ENCODE measurements at regions not wholly inside any gene's neighbourhood (a gene's known extent, or its start where the extent isn't known, plus 50 kb on each side); places are given as distances from the start of the nearest gene placed in this dataset.

- no peak for TF ChIP-seq CTCF (IDR thresholded peaks at IDR 0.05; ENCODE audit: borderline replicate concordance, extremely low read depth, insufficient read depth)
- intact Hi-C loops (cut with DNase I): no loop called here
- DNase-seq: no peak
- no peak overlapping the region for H3K9ac ChIP-seq (ENCODE audit: low read length in 3 of 3)
- H3K4me3 ChIP-seq (ENCODE audit: low read length in 3 of 3): no peak overlapping the region
- no peaks in the 10 kb centered on the region for H3K27me3 ChIP-seq (ENCODE audit: control insufficient read depth, insufficient read depth, low read length)
- no peak overlapping the region for H3K27ac ChIP-seq (ENCODE audit: low read depth in 2 of 2, low read length in 2 of 2)
- no peak for FAIRE-seq
- H3K36me3 ChIP-seq (ENCODE audit: control insufficient read depth in 2 of 3, insufficient read depth in 3 of 3, low read length in 3 of 3): no peaks in the 10 kb centered on the region
- H3K4me1 ChIP-seq (ENCODE audit: control insufficient read depth in 2 of 3, insufficient read depth in 2 of 3, low read depth in 1 of 3, low read length in 3 of 3): no peaks in the 10 kb centered on the region
- H3K9me3 ChIP-seq (ENCODE audit: control insufficient read depth in 2 of 3, insufficient read depth in 1 of 3, low read length in 3 of 3): no peaks in the 10 kb centered on the region
Observed at GRCh38 chrX:92247076-92247475, 467.9 kb downstream of the PCDH11X start.

GRCh38 chrX:92249125-92249524 lies 469.9 kb downstream of the PCDH11X start:
- no peak overlapping the region for H3K9ac ChIP-seq (ENCODE audit: low read length in 3 of 3)
- H3K4me1 ChIP-seq (ENCODE audit: control insufficient read depth in 2 of 3, insufficient read depth in 2 of 3, low read depth in 1 of 3, low read length in 3 of 3): no peaks in the 10 kb centered on the region
- intact Hi-C loops (cut with DNase I): no loop called here
- FAIRE-seq: no peak
- no peak overlapping the region for H3K4me3 ChIP-seq (ENCODE audit: low read length in 3 of 3)
- H3K27ac ChIP-seq (ENCODE audit: low read depth in 2 of 2, low read length in 2 of 2): no peak overlapping the region
- no peaks in the 10 kb centered on the region for H3K27me3 ChIP-seq (ENCODE audit: control insufficient read depth, insufficient read depth, low read length)
- no peaks in the 10 kb centered on the region for H3K9me3 ChIP-seq (ENCODE audit: control insufficient read depth in 2 of 3, insufficient read depth in 1 of 3, low read length in 3 of 3)
- DNase-seq: no peak
- TF ChIP-seq CTCF (IDR thresholded peaks at IDR 0.05; ENCODE audit: borderline replicate concordance, extremely low read depth, insufficient read depth): no peak
- H3K36me3 ChIP-seq (ENCODE audit: control insufficient read depth in 2 of 3, insufficient read depth in 3 of 3, low read length in 3 of 3): no peaks in the 10 kb centered on the region

- Histone ChIP-seq H3K9ac (ENCODE audit: low read length in 3 of 3) (no peak overlapping the region), H3K36me3 (ENCODE audit: control insufficient read depth in 2 of 3, insufficient read depth in 3 of 3, low read length in 3 of 3) (no peaks in the 10 kb centered on the region), H3K27me3 (ENCODE audit: control insufficient read depth, insufficient read depth, low read length) (no peaks in the 10 kb centered on the region), H3K4me3 (ENCODE audit: low read length in 3 of 3) (no peak overlapping the region), H3K9me3 (ENCODE audit: control insufficient read depth in 2 of 3, insufficient read depth in 1 of 3, low read length in 3 of 3) (no peaks in the 10 kb centered on the region), H3K27ac (ENCODE audit: low read depth in 2 of 2, low read length in 2 of 2) (no peak overlapping the region), H3K4me1 (ENCODE audit: control insufficient read depth in 2 of 3, insufficient read depth in 2 of 3, low read depth in 1 of 3, low read length in 3 of 3) (no peaks in the 10 kb centered on the region)
- FAIRE-seq (no peak), DNase-seq (no peak)
- intact Hi-C loops (cut with DNase I): no loop called here
- TF ChIP-seq CTCF (IDR thresholded peaks at IDR 0.05; ENCODE audit: borderline replicate concordance, extremely low read depth, insufficient read depth): no peak
Observed at GRCh38 chrX:92260102-92260501, 480.9 kb downstream of the PCDH11X start.

Data from kidney (tissue), 13 donors.